Stomach (tissue), 4 donors: ENCODE measurements at regions not wholly inside any gene's neighbourhood (a gene's known extent, or its start where the extent isn't known, plus 50 kb on each side); places are given as distances from the start of the nearest gene placed in this dataset.

ENCODE experiments used
- EP300 ChIP-seq: sonication (generic); formaldehyde crosslinking; IDR thresholded peaks from one replicate; pipeline ENCODE4 v1.6.1; 2017; ENCODE audit warnings: antibody characterized with exemption
- POLR2A ChIP-seq, 4 donors: fragments of 450-650 bp; IDR thresholded peaks; one replicate each; pipeline ENCODE4 v1.6.1; 2016; ENCODE audit warnings: antibody characterized with exemption in 4 of 4, control low read depth in 2 of 4, mild to moderate bottlenecking in 1 of 4, moderate library complexity in 1 of 4
- POLR2AphosphoS5 ChIP-seq, 3 donors: sonication (generic); formaldehyde crosslinking; IDR thresholded peaks; one replicate each; pipeline ENCODE4 v1.6.1; 2016; ENCODE audit warnings: antibody characterized with exemption in 3 of 3
- TF ChIP-seq, protein P1 (sequence below), 7 experiments: fragments of 450-650 bp in 4 of 7; fragments of 200-600 bp in 3 of 7; sonication (generic) in 3 of 7; IDR thresholded peaks; one replicate each; pipeline ENCODE4 v1.5.1; 2016 to 2019; ENCODE audit warnings: antibody characterized with exemption in 7 of 7, control low read depth in 2 of 7, mild to moderate bottlenecking in 1 of 7

GRCh38 chr15:91599261-91599660 is 254.2 kb upstream of the SLCO3A1 start:
- TF ChIP-seq POLR2A (IDR thresholded peaks at IDR 0.05) (no peak), POLR2AphosphoS5 (IDR thresholded peaks at IDR 0.05) (no peak), EP300 (no peak)
- TF ChIP-seq, protein P1, sequence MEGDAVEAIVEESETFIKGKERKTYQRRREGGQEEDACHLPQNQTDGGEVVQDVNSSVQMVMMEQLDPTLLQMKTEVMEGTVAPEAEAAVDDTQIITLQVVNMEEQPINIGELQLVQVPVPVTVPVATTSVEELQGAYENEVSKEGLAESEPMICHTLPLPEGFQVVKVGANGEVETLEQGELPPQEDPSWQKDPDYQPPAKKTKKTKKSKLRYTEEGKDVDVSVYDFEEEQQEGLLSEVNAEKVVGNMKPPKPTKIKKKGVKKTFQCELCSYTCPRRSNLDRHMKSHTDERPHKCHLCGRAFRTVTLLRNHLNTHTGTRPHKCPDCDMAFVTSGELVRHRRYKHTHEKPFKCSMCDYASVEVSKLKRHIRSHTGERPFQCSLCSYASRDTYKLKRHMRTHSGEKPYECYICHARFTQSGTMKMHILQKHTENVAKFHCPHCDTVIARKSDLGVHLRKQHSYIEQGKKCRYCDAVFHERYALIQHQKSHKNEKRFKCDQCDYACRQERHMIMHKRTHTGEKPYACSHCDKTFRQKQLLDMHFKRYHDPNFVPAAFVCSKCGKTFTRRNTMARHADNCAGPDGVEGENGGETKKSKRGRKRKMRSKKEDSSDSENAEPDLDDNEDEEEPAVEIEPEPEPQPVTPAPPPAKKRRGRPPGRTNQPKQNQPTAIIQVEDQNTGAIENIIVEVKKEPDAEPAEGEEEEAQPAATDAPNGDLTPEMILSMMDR (IDR thresholded peaks at IDR 0.05), result no peak
